ENCODE measurements at regions not wholly inside any gene's neighbourhood (a gene's known extent, or its start where the extent isn't known, plus 50 kb on each side); places are given as distances from the start of the nearest gene placed in this dataset.

- TF ChIP-seq CTCF (conservative IDR thresholded peaks at IDR 0.05) (no peak), ZFX (IDR thresholded peaks at IDR 0.05) (no peak)
These were observed 319.9 kb downstream of the GABRG1 start for GRCh38 chr4:45803994-45804393.
